ENCODE measurements at regions not wholly inside any gene's neighbourhood (a gene's known extent, or its start where the extent isn't known, plus 50 kb on each side); places are given as distances from the start of the nearest gene placed in this dataset.

- TF ChIP-seq MNT (conservative IDR thresholded peaks at IDR 0.05) (no peak), PML (IDR thresholded peaks at IDR 0.05; ENCODE audit: low read length) (no peak), ZNF431 (CRISPR knock-in tag; IDR thresholded peaks at IDR 0.05) (no peak), TCFL5 (CRISPR knock-in tag; conservative IDR thresholded peaks at IDR 0.05) (no peak), ARID4B (CRISPR knock-in tag; IDR thresholded peaks at IDR 0.05) (no peak)
Observed at GRCh38 chr11:104451197-104451893, 287.4 kb upstream of the PDGFD start (continued).

Data from K562 (cell line).